GM12892 (cell line): ENCODE measurements at regions not wholly inside any gene's neighbourhood (a gene's known extent, or its start where the extent isn't known, plus 50 kb on each side); places are given as distances from the start of the nearest gene placed in this dataset.

Source experiments
- DNase-seq: peaks from one replicate; pipeline ENCODE4 v3.0.0; 2011; ENCODE audit not compliant: insufficient read length
- FAIRE-seq: peaks from 2 replicates; lab custom pipeline; 2011; peaks lifted over from hg19 to GRCh38; lab: Jason Lieb, UNC
- POLR2A ChIP-seq: IDR thresholded peaks from 2 replicates; pipeline ENCODE4 v1.6.1; 2011; ENCODE audit warnings: low read depth, low read length, control low read depth
- POLR2AphosphoS5 ChIP-seq: IDR thresholded peaks from 2 replicates; pipeline ENCODE4 v1.6.1; 2011; ENCODE audit warnings: low read depth, low read length, control low read depth
- TAF1 ChIP-seq: IDR thresholded peaks from 2 replicates; pipeline ENCODE4 v1.6.1; 2011; ENCODE audit warnings: low read depth, mild to moderate bottlenecking, control low read depth, low read length, borderline replicate concordance

DNA sequence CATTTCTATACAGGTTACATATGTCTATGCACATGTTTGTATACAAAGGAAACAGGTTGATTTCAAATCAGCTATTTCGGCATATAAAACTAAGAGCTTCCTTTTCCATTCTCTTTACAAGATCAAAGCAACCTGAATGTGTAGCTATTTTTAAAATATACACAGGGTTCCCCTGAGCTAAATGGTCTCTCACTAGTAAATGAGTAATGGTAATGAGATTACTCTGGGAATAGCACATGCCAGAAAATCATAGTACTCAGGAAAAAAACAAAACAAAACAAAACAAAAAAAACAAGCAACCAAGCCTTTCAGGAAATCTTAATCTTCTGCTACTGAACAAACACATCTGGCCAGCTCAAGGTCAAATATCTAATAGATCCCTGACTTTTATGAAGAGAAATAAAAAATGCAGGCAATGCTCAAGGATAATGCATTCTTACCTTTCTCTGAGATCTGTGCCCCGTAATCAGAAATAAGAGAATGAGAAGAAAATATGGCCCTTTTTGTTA is 156.6 kb upstream of the POU2AF2 start:
- DNase-seq (no peak), FAIRE-seq (no peak)

DNA sequence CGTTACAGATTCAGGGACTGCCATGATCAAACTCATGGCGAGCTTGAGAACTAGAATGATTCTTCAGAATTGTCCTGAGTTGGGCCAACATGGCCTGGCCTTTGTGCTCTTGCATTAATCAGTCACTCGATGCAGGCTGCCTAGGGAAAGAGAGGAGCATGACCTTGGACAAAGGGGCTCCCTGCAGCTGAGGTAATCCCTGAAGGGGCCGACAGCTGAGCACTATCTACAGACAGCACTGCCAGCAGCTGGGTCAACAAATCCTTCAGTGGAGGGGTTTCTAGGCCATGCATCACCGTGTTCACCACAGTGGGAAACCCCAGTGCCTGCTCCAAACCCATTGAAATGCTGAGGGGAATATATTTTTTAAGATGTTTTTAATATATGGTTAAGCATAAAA is 159.5 kb upstream of the POU2AF2 start:
- DNase-seq (no peak), FAIRE-seq (peak; percentile 21)
- TF ChIP-seq POLR2AphosphoS5 (no peak), TAF1 (no peak), POLR2A (no peak)

More for the DNA sequence above, 156.6 kb upstream of the POU2AF2 start:
- TF ChIP-seq POLR2AphosphoS5 (no peak), TAF1 (no peak), POLR2A (no peak)

DNA sequence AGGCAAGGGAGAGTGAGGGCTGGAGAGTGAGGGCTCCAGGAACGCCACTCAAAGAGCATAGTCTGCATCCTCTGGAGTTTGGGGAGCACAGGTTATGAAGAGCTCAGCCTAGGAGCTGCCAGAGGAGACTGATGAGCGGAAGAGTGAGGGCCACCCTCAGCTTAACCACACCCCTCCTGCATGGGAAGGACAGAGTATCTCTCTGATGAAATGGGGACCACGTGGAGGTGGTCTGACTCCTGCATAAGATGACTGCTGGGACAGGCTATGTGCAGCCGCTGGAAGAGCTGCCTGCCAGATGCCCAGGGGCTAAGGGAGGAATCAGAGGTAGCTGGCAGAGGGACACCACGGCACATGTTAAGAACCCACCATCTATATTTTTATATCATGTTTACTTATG is 162.9 kb upstream of the POU2AF2 start:
- no peak for TF ChIP-seq TAF1
- DNase-seq (no peak), FAIRE-seq (no peak)

DNA sequence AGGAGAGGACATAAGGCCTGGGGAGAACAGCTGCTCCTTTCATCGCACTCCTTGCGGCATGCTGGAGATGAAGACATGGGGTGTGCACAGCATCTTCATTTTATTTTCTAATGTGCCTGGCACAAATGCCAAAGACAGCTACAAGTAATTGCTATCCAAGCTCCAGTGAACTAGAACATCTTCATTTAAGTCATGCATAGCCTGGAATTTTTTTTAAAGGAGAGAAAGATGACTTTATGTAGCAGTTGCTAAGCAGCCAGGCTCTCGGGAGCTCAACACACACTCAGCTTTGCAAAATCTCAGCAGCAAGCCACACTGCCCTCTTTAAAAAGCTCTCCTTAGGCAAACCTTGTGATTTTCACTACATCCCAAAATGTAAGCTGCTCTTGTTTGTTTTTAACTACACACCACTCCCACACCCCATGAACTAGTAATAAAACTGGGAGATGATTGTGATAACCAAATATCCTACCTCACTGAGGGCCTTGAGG is 164.5 kb upstream of the POU2AF2 start:
- TF ChIP-seq TAF1 (no peak), POLR2A (no peak), POLR2AphosphoS5 (no peak)
- no peak for DNase-seq
- FAIRE-seq, result peak; percentile 53

DNA sequence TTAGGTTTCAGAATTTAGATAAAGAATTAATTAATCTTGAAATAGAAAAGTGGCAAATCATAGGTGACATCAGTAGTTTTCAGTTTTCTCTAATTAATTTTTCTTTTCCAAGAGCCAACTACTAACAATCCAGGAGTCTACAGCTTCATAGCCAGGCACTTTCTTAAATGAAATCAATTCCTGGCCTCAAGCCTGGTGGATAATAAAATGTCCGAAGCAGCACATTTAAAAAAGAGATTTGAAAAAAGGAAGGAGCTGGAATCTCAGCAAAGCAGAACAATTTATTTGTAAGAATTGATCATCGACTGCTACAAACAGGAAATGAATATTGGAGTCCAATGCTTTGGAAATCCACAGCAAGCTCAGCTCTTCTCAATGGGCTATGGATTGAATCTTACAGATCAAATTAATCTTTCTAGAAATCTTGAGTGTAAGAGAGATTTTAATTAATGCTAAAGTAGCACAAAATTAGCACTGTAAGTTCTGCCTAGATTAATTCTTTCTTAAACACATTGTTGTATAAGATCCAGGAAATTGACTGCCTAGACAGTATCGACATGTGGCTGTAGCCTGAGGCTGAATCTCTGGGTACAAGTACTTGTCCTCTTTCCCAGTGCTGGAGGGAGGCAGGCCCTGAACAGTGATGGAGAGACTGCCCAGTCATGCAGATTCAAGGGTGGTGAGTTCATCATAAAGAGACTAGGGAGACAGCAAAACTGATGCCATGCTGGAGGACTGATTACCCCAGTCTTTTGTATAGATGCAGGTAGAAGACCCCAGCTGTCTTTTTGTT is 167.8 kb upstream of the POU2AF2 start:
- TF ChIP-seq POLR2AphosphoS5 (no peak), POLR2A (no peak), TAF1 (no peak)
- DNase-seq (no peak), FAIRE-seq (no peak)

DNA sequence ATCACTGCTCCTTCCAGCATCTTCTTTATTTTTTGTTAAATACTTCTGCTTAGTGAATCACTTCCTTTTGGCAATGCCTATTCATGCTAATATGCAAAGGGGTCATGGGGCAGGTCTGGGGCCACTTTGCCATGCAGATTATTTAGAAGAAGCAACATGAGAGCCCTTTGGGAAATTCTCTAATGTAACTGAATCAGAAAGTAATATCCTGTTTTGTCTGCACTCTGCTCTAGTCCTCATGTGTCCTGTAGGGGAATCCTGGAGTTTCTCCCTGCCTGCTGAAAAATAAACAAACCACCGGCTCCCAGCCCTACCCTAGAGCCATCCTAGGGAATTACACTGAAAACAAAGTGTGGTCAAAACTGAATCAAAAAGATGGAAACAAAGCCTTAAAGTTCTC is 176.5 kb upstream of the POU2AF2 start:
- no peak for FAIRE-seq
- TF ChIP-seq POLR2A (no peak), TAF1 (no peak), POLR2AphosphoS5 (no peak)
- no peak for DNase-seq

DNA sequence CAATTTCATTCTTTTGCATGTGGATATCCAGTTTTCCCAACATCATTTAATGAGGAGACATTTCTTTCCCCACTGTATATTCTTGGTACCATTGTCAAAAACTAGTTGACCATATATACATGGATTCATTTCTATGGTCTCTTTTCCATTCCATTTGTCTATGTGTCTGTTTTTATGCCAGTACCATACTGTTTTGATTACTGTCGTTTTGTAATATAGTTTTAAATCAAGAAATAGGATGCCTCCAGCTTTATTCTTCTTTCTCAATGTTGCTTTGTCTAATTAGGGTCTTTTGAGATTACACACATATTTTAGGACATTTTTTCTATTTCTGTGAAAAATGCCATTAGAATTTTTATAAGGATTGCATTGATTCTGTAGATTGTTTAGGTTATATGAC is 177.5 kb upstream of the POU2AF2 start:
- FAIRE-seq (no peak), DNase-seq (no peak)
- TF ChIP-seq POLR2AphosphoS5 (no peak), POLR2A (no peak), TAF1 (no peak)

DNA sequence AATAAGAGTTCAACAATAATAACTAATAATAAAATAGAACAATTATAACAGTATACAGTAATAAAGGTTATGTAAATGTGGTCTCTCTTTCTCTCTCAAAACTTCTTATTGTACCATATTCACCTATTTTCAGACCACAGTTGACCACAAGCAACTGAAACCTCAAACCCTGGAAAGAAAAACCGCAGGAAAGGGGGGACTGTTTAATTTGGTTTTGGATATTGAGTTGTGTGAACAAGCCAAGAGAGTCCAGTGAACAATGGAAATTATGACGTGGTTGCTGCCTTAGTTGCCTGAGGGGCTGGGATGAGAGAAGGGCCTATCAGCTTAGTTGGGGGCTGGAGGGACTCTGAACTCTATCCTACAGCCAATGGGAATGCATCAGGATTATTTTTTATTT is 178.7 kb upstream of the POU2AF2 start:
- FAIRE-seq, result no peak
- TF ChIP-seq POLR2AphosphoS5, result no peak
- no peak for TF ChIP-seq TAF1
- TF ChIP-seq POLR2A, result no peak
- DNase-seq, result no peak

DNA sequence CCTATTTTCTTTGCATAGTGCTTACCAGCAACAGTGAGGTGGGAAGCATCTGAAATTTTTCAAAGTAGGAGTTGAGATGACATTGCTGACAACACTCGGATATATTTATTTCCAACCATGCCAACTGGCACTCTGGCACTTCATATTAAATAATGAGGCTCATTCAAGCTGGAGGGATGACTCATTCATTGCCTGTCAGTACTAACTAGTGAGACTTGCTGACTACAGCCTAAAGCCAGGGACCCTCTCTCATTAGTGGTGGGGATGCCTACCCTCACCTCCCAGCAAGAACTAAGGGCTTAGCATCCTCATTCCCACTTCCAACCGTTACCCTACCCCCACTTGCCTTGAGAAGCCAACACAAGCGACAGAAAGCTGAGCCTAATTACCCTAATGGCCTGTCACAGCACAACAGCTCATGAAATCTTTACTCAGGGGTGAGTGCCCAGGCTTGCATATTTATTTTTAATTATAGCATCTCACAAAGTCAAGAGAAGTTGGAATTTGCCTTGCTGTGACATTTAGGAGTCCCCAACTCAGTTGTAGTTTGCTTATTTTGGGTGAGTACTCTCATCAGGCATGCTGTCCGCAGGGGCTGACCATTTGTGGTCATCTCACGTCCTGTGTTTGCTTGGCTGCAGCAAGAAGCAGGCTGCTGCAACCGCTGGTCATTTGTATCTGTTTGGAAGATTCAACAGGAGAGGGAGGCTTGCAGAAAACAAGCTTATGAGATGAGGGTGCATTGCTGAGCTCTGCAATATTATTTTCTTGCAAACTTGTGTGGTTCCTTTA is 181.6 kb upstream of the POU2AF2 start:
- no peak for DNase-seq
- FAIRE-seq, result no peak
- TF ChIP-seq POLR2A, result no peak
- no peak for TF ChIP-seq POLR2AphosphoS5
- no peak for TF ChIP-seq TAF1

DNA sequence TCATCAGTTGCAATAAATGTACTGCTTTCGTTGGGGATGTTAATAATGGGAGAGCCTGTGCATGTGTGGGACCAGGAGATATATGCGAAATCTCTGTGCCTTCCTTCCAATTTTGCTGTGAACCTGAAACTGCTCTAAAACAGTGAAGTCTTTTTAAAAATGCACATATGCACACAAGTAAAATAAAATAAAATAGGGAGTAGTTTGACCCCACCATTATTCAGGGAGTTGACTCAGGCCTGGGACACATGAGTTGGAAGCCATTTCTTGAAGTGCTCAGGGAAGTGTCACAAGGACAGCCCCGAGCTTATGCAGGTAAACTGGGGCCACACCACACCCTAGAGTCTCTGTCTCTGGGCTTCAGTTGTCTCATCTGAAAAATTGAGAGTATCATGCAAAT is 183.1 kb upstream of the POU2AF2 start:
- FAIRE-seq (no peak), DNase-seq (no peak)
- TF ChIP-seq POLR2A (no peak), TAF1 (no peak), POLR2AphosphoS5 (no peak)

DNA sequence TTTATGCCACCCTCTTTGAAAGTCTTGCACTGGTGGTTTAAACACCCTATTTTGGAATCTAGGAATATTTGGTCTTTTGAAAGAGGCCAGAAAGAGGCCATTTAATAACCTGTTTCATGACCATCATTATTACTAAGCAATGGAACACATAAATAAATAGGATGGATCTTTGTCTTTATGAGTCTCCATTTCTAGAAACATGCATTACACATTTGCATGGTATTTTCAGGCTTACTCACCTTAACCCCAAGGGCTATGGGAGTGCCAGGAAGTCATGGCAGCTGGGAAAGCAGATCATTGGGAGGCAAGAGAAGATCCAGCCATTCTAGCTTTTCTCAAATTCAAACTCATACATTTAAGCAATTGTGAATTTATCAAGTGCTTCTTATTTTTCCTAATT is 185.8 kb upstream of the POU2AF2 start:
- TF ChIP-seq TAF1 (no peak), POLR2A (no peak), POLR2AphosphoS5 (no peak)
- DNase-seq (no peak), FAIRE-seq (peak; percentile 74)

DNA sequence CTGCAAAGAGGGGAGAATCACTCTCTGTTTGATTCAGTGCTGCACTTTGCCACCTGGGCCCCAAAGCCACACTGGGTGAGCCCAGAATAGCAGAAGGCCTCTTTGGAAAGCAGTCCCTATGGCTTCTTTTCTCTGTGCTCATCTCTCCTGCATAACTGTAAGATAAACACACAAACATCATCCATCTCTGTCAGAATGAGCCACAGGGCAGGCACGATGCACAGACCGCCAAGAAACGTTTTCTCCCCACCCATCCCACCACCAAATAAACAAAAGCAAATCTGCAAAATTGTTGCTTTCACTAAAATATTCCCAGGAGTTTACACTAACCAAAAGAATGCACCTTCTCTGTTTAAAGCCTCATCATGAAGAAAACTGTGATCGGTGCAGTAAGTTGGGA is 196.4 kb upstream of the POU2AF2 start:
- TF ChIP-seq TAF1, result no peak
- TF ChIP-seq POLR2A, result no peak
- TF ChIP-seq POLR2AphosphoS5, result no peak
- FAIRE-seq, result no peak
- DNase-seq, result no peak

DNA sequence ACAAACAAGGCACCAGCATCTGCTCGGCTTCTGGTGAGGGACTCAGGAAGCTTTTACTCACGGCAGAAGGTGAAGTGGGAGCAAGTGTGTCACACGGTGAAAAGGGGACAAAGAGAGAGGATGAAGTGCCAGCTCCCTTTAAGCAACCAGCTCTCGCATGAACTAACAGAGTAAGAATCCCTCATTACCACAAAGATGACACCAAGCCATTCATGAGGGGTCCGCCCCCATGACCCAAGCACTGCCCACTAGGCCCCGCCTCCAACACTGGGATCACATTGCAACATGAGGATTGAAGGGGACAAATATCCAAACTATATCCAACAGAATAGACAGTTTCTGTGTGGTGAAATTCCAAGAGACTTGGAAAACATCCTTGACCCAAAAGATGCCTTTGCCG is 198.2 kb upstream of the POU2AF2 start:
- TF ChIP-seq TAF1 (no peak), POLR2AphosphoS5 (no peak), POLR2A (no peak)
- DNase-seq (no peak), FAIRE-seq (no peak)
